ENCODE measurements at regions not wholly inside any gene's neighbourhood (a gene's known extent, or its start where the extent isn't known, plus 50 kb on each side); places are given as distances from the start of the nearest gene placed in this dataset.

DNA sequence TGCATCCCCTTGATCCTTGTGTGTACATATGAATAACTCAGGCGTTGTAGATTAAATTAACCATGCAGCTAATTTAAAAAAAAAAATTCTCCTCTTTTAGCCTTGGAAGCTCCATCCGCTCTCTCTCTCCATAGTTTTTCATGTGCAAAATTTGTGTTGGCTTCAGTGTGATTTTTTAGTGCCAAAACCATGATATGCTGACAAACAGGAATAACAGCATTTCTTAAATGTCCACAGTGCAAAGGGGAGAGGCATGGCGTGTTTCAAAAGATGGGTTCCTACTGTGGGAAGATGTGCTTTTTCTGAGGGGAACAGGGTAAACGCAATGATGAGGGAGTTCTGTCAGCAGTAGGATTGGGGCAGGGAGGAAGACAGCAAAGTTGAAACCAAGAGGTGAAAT lies 247.0 kb downstream of the ICOS start:
- DNase-seq (ENCODE audit: low read depth) = no peak

DNA sequence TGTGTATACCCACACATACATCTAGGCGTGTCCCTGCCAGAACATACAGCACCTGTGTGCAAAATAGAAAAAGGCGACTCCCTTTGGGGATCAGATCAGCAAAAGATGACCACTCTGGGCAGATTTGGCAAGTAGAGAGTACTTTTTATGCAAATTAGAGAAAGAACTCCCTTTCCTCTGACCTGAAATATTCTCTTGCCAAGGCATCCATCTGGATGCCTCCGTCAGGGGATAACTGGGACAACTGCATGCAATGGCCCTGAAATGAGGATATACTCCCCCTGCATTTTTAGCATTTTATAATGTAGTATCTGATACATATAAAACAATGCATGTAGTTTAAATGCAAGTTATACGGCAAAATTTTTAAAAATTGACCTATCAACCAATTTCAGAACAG lies 247.7 kb downstream of the ICOS start:
- no peak for DNase-seq (ENCODE audit: low read depth)

DNA sequence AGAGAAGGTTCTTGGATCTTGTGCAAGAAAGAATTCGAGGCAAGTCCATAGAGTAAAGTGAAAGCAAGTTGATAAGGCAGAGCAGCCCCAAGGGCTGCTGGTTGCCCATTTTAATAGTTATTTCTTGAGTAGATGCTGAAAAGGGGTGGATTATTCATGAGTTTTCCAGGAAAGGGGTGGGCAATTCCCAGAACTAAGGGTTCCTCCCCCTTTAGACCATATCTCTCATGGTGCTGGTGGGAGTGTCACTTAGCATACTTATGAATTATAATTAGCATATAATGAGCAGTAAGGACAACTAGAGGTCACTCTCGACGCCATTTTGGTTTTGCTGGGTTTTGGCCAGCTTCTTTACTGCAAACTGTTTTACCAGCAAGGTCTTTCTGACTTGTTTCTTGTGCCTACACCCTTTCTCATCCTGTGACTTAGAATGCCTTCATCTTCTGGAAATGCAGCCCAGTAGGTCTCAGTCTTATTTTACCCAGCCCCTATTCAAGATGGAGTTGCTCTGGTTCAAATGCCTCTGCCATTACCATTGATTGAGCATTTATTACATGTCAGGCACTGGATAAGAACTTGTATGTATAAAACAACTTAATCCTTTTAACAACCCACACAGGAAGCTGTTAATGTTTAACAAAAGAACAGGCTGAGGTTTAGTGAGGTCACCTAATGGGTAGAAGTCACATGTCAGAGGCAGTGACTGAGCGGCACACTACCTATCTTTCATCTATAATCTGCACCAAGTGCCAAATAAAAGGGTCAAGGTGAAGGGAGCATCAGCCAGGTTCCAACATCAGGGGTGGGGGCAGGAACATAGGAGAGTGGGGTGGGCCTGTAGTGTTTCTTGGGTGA lies 250.9 kb downstream of the ICOS start:
- no peak for DNase-seq (ENCODE audit: low read depth)

DNA sequence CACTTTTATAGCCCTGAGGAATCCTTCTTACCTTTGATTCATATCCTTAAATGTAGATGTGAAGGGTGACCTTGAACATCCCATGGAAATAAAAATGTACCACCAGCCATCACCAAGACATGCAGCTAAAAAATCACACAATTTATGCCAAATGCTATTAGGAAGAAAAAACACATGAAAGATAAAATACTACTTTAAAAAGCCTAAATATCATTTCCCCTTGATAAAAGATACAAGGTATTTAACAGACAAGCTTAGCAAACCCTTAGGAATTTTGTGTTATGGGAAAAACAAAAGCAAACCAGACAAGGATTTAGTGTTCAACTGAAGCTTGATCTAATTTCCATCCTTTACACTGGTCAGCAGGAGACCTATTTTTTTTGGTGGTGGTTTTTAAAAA lies 255.0 kb downstream of the ICOS start:
- no peak for DNase-seq (ENCODE audit: low read depth)

- no peak for DNase-seq (ENCODE audit: low read depth)
Measured at GRCh38 chr2:204195498-204195897, 258.9 kb downstream of the ICOS start.

DNA sequence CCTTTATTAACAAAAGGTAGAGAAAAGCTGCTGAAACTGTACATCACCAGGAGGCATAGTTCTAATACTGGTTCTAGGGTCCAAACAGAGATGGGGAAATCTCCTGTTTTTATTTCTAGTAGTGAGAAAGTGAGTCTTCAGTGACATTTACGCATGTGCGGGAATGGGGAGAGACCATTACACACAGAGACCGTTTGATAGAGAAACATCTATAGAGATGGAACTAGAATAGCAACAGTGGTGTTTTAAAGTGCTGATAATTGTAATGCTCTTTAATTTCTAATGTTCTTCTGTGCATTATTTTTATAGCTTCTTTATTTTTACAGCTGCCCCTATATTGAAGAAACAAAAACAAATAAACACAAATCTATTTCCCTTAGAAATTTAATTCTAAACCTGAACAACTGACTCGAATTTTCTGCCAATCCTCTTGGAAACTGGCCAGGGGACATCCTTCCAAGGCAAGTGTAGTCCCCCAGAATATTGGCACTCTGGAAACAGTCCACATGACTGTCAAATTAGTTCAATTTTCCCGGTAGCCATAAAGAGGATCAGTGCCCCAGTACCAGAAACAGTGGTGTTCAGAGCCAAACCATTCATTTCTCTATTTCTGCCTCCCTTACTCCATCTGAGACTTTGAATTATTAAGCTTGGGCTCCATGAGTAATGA lies 260.9 kb downstream of the ICOS start:
- DNase-seq (ENCODE audit: low read depth) = no peak

- DNase-seq (ENCODE audit: low read depth) = no peak
Measured at GRCh38 chr2:204199357-204199756, 262.8 kb downstream of the ICOS start.

DNA sequence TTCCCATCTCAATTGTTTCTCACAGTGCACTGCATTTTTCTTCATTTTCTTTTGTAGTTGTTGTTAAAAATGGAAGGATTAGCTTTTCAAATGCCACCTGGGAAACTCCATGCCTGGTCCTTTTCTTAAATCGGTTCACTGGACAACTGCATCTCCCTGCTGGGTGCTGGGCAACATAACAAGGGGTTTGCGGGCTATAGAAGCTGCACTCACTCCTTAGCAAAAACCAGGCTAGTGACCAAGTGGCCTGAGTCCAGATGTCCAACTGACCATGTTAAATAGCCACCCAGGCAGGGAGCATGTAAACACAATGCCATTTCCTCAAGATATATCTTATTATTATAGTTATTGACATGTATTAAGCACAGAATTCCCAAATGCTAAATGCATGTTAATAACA lies 264.9 kb downstream of the ICOS start:
- no peak for DNase-seq (ENCODE audit: low read depth)

DNA sequence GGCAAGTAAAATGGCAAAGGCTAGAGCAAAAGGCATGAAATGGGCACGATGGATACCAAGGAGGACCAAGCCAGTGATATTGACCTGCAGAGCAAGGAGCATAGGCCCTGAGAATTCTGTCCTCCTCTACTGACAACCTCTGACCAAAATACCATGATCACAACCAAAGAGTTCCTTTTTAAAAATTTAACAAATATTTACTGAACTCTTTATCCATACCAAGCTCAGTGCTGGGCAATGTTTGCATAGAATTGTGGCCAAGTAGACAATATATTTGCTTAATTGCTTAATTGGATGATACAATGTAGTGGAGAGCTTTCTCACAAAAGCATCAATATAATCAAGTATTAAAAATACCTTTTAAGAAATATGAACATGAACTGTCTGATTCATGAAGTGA lies 265.7 kb downstream of the ICOS start:
- no peak for DNase-seq (ENCODE audit: low read depth)

- DNase-seq (ENCODE audit: low read depth) = no peak
Measured at GRCh38 chr2:204203704-204204103, 267.1 kb downstream of the ICOS start.

DNA sequence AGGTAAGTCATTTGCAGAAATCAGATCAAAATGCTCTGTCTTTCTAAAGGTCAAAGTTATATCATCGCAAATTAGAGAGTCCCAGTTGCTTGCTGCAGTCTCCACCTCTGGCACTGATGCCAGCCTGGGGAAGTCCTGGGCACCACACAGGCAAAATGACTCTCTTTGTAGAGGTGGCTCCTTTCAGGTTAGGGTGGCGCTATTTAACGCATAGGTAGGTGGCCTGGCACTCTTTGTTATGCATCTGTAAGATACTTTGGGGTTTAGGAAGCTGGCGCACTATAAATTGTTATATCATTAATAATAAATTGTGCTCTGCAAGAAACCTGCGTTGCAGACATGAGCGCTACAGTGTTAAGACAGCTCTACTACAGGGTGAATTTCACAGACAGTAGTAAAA lies 268.5 kb downstream of the ICOS start:
- no peak for DNase-seq (ENCODE audit: low read depth)

GRCh38 chr2:204205538-204205937 lies 269.0 kb downstream of the ICOS start:
- no peak for DNase-seq (ENCODE audit: low read depth)

DNA sequence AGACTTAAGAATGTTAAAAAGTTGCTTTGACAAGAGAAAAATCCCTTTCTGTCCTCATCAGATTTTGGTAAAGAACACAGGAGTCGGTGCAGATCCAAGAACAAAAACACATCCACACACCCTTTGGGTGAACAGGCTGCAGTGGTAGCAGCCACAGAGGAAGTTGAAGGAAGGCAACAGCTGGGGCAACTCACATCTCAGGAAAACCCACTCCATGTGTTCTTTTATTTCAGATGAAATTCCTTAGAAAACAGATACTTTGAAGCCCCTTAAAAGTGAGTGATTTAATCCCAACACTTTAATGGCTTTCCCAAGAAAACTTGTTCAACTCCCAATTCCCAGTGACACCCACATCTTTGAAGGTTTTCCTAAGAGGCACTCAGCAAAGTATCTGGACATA lies 271.3 kb downstream of the ICOS start:
- no peak for DNase-seq (ENCODE audit: low read depth)

- DNase-seq (ENCODE audit: low read depth) = no peak
Measured at GRCh38 chr2:204213588-204213987, 277.0 kb downstream of the ICOS start.

- DNase-seq (ENCODE audit: low read depth) = no peak
Measured at GRCh38 chr2:204218040-204218439, 281.5 kb downstream of the ICOS start.

- DNase-seq (ENCODE audit: low read depth) = no peak
Measured at GRCh38 chr2:204219196-204219595, 282.6 kb downstream of the ICOS start.

DNA sequence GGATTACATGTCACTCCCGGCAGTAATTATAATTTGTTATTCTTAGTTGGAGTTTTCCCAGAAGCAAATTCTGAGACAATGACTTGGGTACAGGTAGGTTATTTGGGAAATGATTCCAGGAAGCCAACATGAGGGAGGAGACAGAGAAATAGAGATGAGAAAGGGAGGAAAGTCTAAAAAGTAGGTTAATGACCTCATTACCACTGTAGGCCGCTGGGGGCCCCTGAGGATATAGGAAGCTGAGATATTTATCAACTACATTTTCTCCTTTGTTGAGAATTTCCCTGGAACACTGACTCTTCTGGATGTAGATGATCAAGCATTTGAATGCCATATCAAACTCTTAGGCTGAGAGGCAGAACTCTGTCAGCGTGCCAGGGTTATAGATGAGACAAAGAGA lies 284.3 kb downstream of the ICOS start:
- DNase-seq (ENCODE audit: low read depth) = no peak

- no peak for DNase-seq (ENCODE audit: low read depth)
Measured at GRCh38 chr2:204223046-204223445, 286.5 kb downstream of the ICOS start.

GRCh38 chr2:204223544-204223943 lies 287.0 kb downstream of the ICOS start:
- DNase-seq (ENCODE audit: low read depth) = no peak

DNA sequence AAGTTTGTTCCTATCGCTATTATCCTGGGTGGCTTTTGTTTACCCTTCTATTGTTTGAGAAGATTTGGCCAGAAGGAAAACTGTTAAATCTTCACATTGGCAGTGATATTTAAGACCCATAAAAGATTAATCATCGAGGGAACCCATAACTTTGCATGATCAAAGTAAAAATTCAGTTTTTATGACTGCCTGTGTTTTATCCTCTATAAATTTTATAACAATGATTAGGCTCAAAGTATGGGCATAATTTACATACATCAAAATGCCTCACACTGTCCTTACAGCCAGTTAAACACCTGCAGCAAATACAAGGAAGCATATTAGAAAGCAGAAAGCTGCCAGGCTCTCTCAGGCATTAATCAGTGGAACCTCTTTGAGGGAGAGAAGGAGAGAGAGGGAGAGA lies 289.1 kb downstream of the ICOS start:
- no peak for DNase-seq (ENCODE audit: low read depth)

- no peak for DNase-seq (ENCODE audit: low read depth)
Measured at GRCh38 chr2:204226305-204226880, 289.8 kb downstream of the ICOS start.

DNA sequence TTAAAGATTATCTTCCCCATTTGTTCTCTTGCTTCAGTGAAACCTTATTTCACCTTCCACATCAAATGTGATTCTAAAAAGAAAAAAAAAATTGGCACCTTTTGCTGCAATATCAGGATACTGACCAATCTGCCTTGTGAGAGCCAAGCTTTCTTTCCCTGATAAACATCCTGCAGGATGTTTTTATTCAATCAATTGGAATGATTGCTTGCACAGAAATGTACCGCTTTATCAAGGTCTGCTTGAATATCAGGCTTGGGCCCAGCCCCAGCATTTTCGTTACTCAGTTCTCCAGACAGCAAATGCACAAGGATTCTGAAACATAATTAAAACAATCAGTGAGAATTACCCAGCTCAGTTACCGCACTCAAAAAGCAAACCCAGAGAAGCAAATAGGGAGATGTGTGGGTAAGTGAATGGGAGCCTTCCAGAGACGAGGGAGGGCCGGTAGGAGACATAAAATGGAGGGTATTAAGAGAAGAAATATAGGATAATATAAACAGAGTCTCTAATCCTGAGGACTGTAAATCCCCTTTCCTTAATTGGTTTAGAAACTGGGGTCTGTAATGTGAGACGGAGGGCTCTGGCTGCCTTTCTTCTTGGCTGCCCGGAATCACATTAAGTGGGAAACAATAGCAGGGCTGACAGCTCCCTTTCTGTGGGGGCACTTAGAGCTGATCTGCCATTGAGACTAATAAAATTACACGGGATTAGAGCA lies 291.8 kb downstream of the ICOS start:
- DNase-seq (ENCODE audit: low read depth) = no peak

DNA sequence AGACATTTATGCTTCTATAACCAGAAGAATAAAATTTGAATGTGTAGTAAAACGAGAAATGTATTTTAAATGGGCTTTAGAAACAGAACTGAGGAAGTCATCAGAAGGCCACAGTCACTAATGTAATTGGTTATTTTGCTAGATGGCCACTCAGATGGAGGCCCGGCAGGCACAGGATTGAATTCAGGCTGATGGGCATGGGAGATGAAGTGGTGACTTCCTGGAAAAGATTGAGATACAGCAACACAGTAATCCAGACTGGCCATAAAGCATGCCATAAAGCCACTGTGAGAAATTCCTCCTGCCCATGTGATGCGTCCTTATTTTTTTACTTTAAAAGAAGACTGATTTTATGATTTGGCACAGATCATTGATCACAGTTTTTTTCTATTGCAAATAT lies 297.7 kb downstream of the ICOS start:
- no peak for DNase-seq (ENCODE audit: low read depth)
